OCI-LY7 (cell line): ENCODE measurements at regions not wholly inside any gene's neighbourhood (a gene's known extent, or its start where the extent isn't known, plus 50 kb on each side); places are given as distances from the start of the nearest gene placed in this dataset.

Source experiments
- EZH2phosphoT487 ChIP-seq: fragments of 200-600 bp; sonication (generic); IDR thresholded peaks from 2 replicates; pipeline ENCODE4 v1.6.1; 2018; ENCODE audit warnings: low read depth, borderline replicate concordance, mild to moderate bottlenecking, mixed run types, antibody characterized with exemption, low read length, moderate library complexity, mixed read lengths
- TF ChIP-seq, protein P1 (sequence below): fragments of 200-600 bp; sonication (generic); conservative IDR thresholded peaks from 2 replicates; pipeline ENCODE4 v1.5.1; 2014; ENCODE audit warnings: mild to moderate bottlenecking, antibody characterized with exemption, low read length, moderate library complexity, mixed read lengths

GRCh38 chr5:57911438-57911837 is 428.8 kb upstream of the ACTBL2 start:
- TF ChIP-seq, protein P1, sequence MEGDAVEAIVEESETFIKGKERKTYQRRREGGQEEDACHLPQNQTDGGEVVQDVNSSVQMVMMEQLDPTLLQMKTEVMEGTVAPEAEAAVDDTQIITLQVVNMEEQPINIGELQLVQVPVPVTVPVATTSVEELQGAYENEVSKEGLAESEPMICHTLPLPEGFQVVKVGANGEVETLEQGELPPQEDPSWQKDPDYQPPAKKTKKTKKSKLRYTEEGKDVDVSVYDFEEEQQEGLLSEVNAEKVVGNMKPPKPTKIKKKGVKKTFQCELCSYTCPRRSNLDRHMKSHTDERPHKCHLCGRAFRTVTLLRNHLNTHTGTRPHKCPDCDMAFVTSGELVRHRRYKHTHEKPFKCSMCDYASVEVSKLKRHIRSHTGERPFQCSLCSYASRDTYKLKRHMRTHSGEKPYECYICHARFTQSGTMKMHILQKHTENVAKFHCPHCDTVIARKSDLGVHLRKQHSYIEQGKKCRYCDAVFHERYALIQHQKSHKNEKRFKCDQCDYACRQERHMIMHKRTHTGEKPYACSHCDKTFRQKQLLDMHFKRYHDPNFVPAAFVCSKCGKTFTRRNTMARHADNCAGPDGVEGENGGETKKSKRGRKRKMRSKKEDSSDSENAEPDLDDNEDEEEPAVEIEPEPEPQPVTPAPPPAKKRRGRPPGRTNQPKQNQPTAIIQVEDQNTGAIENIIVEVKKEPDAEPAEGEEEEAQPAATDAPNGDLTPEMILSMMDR = no peak
- no peak for TF ChIP-seq EZH2phosphoT487
